HG02970 (cell line): ENCODE measurements at regions not wholly inside any gene's neighbourhood (a gene's known extent, or its start where the extent isn't known, plus 50 kb on each side); places are given as distances from the start of the nearest gene placed in this dataset.

Source experiments
- ATAC-seq: cut with Tn5 transposase; IDR thresholded peaks from one replicate; pipeline ENCODE4 v1.9.1; 2021; ENCODE audit warnings: mild to moderate bottlenecking, moderate library complexity, moderate number of reproducible peaks; ENCODE audit not compliant: unreplicated experiment, low FRiP score

GRCh38 chr2:7813541-7814292 is 868.1 kb upstream of the ID2 start:
- ATAC-seq: no peak

DNA sequence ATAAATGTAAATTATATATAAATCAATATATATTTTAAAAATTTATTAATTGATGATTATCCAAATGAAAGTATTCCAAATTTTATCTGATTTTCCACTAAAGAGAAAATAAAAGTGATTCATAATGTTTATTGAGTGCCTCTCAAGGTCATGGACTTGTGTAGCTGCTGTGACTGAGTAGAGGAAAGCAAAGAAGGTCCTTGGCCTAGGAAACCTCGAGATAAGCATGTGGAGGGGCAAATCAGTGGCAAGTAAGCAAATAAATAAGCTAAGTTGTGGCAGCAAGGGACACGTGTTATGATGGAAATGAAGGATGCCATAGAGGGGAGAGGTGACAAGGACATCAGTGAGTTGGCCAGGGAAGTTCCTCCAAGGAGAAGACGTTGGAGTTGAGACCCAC is 866.1 kb upstream of the ID2 start:
- no peak for ATAC-seq

DNA sequence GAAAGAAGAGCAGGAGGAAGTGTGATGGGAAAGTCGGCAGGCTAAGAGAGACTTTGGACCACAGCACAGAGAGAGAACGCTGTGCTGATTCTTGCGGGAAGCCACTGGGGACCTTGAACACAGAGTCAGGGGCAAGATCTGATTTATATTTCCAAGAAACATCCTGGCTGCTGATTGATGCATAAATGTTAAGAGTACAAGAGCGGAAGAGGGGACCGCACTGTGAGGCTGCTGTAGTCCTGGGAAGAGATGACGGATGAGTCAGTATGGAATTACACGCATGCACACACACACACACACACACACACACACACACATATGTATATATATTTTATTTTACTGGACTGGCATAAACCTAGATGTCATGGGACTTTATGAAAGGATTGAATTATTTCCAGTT is 865.6 kb upstream of the ID2 start:
- ATAC-seq: no peak

DNA sequence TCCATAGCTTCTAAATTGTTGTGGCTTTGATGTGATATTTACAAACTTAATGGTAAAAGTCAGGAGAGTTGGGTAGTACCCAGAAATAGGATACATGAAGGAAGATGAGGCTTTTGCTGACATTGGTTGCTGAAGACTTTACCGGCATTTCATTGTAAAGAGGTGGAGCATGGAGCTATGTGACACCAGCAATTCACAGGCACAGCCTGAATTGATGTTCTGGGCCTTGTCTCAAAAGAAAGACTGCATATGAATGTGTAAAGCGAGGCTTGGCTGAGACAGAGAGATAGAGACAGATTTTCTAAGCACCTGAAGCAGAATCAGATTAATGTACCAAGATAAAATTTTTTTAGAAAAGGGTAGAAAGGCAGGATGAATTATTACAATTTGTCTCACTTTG is 864.9 kb upstream of the ID2 start:
- no peak for ATAC-seq

DNA sequence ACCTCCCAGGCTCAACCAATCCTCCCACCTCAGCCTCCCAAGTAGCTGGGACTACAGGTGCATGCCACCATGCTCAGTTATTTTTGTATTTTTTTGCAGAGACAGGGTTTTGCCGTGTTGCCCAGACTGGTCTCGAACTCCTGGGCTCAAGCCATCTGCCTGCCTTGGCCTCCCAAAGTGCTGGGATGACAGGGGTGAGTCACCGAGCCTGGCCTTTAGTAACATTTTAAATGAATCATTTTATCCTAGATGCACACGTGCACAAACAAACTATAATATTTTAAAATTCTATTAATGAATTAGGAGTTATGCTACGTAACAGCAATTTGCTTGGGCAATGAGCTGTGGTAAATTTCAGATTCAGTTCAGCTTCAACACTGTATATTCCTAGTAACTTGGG is 862.5 kb upstream of the ID2 start:
- ATAC-seq: no peak

DNA sequence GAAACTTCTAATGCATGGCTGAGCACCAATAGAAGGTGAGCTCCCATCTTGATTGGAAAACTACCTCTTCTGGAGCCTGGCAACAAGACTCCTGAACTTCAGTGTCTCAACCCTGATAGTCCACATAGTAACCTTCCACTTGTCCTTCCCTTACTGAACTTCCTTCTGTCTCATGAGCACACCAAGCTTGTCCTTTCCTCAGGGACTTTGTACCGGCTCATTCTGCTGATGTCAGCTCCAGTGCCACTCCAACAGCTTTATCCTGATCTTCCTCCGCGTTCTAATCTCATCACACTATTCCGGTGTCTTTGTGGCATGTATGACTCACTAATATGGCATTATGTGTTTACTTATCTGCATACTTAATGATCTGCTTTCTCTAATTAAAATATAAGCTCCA is 862.0 kb upstream of the ID2 start:
- no peak for ATAC-seq

DNA sequence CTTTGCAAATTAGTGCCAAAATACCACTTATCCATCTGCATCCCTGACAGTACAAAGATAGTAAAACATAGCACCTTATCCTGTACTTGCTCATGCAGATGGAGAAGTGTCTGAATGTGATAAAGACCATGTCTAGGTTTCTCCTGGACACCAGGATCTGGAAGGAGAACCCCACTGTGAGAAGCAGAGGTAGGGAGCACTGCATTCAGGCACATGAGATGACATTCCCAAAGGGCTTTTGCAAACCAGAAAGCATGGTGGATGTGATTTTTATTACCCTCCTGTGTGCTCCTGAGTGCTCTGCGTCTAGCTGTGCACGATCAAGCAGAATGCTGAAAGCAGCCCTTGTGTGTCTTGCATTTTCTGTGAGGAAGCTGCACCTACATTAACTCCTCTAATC is 857.6 kb upstream of the ID2 start:
- no peak for ATAC-seq

DNA sequence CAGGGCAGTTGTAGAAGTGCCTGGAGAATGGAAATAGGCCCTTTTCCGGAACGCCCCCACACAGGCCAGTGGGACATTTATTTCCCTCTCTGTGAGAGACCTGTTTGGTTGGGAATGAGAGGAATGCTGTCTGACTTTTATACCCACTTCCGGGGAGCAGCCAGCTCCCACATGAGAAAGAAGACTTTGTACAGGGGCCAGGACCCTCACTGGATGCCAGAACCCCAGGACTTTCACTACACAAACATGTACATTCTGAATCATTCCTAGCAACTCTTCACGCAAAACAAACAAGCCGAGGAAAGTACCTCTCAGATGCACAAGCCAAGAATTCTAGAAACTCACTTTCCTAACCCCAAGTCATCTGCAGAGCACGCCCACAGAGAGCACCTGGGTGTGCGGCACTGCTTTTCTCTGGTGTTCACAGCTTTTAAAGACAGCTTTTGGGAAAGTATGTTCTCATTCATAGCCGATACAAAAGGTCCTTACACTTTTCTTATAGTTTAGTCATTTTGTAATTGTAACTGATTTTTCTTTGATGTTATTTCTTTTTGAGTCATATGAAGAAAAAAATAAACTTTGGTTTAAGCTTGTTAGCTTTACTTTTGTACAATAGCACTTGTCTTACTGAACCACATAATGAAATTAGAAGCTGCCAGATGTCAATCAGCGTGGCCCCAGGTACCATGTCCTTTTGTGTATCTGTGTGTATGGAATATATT is 856.1 kb upstream of the ID2 start:
- no peak for ATAC-seq

- ATAC-seq: no peak
Measured at GRCh38 chr2:7826656-7827055, 855.2 kb upstream of the ID2 start.

- no peak for ATAC-seq
Measured at GRCh38 chr2:7829241-7829640, 852.6 kb upstream of the ID2 start.

DNA sequence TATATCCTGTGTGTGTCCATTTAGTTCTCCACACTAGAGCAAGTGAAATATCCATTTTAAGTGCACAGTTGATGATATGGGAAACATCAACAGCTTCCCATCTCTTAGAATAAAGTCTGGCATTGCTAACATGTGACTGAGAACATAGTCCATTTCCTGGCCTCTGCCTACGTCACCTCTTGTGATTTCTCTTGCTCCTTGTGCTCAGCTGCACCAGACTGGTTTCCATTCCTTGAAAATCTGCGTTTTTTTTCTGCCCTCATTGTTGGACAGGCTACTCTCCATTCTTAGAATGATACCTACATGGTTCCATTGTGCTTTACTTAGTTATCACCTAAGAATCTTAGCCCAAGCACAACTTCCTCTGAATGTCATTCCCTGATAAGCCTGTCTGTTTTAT is 851.2 kb upstream of the ID2 start:
- ATAC-seq: no peak

DNA sequence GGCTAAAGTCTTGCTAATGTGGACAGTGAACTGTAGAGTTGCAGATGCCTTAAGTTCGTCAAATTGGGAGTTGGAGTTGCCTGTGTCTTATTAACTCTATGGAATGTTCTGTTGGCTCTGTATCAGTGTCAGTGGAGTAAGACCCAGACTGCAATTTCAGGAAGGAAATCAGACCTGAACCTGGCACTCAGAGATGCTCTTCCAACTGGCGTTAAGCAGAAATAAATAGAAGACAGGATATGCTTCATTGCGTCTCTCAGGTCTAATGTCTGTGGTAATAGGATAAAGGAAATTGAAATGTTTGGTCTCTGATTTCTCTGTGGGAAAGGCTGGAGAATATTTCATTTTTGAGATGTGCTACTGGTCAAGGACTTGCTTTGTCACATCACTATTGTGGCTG is 846.7 kb upstream of the ID2 start:
- ATAC-seq: no peak

DNA sequence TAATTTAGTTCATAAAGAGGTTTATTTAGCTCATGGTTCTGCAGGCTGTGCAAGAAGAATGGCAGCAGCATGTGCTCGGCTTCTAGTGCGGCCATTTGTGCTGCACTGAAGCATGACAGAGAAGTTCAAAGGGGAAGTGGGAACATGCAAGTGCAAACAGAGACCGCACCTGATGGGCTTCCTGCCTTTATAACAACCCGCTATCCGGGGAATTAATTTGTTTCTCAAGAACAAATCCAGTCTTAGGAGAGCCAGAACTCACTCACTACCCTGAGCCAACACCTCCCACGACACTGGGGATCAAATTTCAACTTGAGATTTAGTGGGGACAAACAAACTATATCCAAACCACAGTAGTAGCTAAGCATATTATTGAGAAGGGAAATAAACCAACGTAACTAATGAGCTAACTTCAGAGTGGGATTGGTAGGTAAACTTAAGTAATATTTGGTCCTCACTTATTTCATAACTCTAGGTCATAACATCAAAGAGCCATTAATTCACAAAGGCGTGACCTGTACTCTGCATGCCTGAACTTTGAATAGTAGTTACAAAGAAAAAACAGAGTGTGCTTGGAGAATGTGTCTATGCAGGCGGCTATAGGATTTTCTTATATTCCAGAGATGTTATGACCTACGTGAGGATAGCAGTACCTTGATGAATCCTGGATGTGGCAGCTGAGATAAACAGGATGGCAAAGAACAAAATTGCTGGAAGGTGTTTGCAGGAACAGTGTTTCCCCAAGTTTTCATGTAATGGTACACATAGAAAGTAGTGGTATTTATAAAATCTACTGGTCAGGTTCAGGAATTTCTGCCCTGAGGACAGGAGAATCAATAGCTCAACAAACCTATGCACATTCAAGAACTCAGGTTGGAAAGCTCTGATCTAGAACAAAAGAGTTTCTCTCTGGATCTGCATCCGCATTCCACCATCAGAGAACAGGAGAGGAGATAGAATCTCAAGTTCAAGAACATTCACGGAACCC is 845.9 kb upstream of the ID2 start:
- ATAC-seq: peak; percentile 79

DNA sequence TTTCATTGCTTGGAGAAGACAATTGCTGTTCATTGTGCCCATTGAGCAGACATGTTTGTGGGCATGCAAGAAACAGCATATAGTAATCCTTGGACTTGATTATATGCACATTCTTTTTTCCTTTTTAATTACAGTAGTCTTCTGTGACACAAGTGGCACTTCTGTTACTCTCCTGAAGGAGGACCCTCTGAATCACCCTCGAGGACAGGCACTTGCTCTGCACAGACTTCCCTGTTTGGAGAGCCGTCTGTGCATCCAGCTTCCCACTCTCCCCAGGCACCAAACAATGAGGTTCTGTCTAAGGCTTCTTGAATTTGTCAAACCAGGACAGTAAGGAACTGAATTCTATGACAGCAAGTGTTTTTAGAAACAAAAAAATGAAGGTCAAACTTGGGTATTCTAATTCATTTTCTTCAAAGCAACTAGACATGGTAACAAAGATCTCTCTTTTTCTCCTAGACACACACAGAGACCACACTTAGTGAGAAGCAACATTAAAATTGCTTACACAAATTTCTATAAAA is 844.6 kb upstream of the ID2 start:
- no peak for ATAC-seq

DNA sequence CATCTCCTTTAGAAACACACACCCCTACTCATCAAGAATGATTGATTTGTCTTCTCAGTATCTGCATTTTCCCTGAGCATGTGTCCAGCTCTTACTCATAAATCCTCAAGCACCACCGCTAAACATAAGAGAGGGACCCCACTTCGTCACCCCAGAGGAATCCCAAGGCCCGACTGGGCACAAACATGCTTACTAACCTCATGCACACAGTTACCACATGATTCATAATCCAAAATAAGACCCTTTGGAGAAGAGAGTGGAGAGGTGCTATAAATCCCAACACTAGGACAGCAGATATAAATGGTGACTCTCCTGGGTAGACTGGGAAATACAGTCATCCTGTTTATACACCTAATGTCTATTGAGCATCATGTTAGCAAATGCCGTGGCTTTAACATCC is 843.2 kb upstream of the ID2 start:
- ATAC-seq: no peak

GRCh38 chr2:7840651-7841380 is 841.0 kb upstream of the ID2 start:
- ATAC-seq: no peak

DNA sequence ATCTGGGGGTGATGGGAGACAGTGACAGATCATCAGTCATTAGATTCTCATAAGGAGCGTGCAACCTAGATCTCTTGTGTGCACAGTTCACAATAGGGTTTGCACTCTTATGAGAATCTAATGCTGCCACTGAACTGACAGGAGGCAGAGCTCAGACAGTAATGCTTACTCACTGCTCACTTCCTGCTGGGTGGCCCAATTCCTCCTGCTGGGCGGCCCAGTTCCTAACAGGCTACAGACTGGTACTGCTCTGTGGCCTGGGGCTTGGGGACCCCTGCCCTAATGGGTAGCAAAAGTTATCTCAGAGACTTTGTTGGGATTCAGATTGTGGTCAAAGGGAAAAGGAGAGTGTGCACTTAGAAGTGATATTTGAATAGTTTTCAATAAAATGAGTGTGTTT is 840.1 kb upstream of the ID2 start:
- ATAC-seq: no peak

DNA sequence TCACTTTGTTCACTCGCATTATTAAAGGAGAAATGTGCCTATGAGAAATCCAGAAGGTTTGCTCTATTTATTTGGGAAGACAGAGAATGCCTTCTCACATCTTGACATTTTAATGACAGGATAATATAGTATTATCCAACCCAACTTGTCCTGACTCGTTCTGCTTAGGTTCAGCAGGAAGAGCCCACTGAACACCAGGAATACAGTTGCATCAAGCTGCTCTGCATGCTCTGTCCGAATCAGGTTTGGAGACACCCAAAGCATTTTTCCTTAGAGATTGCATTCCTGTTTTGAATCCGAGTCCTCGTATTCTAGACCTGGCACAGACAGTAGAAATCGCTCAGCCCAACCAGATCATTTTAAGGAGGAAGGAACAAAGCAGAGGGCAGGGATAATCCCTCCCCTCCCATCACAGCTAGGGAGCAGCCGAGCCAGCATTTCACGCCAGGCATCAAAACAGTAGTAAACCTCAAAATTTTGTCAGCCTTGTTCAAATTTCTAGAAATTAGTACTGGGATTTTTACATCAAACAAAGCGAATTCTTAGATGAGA is 837.4 kb upstream of the ID2 start:
- ATAC-seq: no peak

GRCh38 chr2:7845332-7845731 is 836.5 kb upstream of the ID2 start:
- no peak for ATAC-seq

DNA sequence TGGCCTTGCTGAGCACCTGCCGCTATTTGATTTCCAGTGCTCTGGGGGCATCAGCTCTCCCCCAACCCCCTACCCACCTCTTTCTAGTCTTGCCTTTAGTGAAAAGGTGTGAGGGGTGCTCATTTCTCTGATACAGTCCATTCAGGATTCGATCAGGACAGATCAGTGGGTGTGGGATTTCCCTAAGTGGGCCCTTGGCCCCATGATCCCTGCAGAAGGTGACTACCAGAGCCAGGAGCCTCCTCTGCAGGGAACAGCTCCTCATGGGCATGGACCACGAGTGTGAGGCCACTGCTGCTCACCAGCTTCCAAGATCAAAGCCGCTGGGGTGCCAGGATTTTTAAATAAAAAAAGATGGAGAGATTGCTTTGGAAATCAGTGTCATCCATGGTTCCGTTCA is 835.2 kb upstream of the ID2 start:
- ATAC-seq: no peak
